Uterus (tissue), 2 donors: ENCODE measurements at regions not wholly inside any gene's neighbourhood (a gene's known extent, or its start where the extent isn't known, plus 50 kb on each side); places are given as distances from the start of the nearest gene placed in this dataset.

ENCODE experiments used
- CTCF ChIP-seq, 4 experiments: fragments of 200-600 bp in 2 of 4; fragments of 450-650 bp in 2 of 4; sonication (generic) in 2 of 4; IDR thresholded peaks; one replicate each; pipeline ENCODE4 v1.5.1; 2016 to 2019; ENCODE audit warnings: antibody characterized with exemption in 4 of 4, mild to moderate bottlenecking in 2 of 4, moderate library complexity in 1 of 4
- POLR2A ChIP-seq, 2 donors: fragments of 450-650 bp; IDR thresholded peaks; one replicate each; pipeline ENCODE4 v1.6.1; 2016; ENCODE audit warnings: antibody characterized with exemption in 2 of 2, mild to moderate bottlenecking in 1 of 2, moderate library complexity in 1 of 2

GRCh38 chr15:26178640-26179220 is 315.6 kb upstream of the ATP10A start:
- TF ChIP-seq CTCF (IDR thresholded peaks at IDR 0.05) (no peak), POLR2A (IDR thresholded peaks at IDR 0.05) (no peak)
